ENCODE measurements at regions not wholly inside any gene's neighbourhood (a gene's known extent, or its start where the extent isn't known, plus 50 kb on each side); places are given as distances from the start of the nearest gene placed in this dataset.

GRCh38 chr14:38839694-38840365 is 263.2 kb downstream of the SEC23A start:
- DNase-seq, result peak; percentile 20

- no peak for DNase-seq
Observed at GRCh38 chr14:38838979-38839323, 264.1 kb downstream of the SEC23A start.

DNA sequence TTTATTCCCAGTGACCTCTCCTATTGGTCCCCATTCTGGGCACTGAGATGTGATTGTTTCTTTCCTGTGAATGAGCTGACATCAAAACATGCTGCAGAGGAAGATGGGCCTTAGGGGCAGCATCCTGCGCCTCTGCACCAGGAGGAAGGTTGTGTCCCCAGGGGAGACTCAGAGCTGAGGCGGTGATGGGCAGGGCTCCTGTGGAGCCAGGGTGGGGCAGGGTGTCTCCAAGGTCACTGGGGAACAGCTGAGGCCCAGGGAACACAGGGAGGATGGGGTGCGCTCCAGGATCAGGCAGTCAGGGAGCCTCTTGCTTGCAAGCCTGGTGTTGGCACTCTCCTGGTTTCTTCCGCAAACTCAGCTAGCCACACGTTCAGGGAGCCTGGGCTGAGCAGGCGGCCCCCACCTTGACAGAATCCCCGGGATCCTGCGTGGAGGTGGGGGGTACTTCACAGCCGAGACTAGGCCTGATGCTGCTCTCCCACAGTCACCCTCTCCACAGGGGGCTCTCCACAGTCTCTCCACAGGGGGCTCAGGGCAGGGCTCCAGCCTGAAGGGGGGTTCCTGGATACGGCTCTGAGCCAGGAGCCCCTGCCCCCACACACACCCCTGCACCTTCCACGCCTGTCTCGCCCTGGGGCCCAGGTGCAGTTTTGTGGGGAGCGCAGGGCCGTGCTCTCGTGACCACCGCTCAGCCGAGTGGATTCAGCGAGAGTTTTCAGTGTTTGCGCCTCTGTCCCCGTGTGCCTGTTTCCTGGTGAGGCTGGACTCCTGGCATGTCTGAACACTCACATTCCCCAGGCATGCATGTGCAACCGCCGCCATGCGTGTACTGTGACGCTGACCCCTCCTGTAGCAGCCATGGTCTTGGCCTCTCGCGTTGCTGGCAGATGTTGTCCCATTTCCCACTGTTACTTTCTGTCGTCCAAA is 264.7 kb downstream of the SEC23A start:
- no peak for DNase-seq

DNA sequence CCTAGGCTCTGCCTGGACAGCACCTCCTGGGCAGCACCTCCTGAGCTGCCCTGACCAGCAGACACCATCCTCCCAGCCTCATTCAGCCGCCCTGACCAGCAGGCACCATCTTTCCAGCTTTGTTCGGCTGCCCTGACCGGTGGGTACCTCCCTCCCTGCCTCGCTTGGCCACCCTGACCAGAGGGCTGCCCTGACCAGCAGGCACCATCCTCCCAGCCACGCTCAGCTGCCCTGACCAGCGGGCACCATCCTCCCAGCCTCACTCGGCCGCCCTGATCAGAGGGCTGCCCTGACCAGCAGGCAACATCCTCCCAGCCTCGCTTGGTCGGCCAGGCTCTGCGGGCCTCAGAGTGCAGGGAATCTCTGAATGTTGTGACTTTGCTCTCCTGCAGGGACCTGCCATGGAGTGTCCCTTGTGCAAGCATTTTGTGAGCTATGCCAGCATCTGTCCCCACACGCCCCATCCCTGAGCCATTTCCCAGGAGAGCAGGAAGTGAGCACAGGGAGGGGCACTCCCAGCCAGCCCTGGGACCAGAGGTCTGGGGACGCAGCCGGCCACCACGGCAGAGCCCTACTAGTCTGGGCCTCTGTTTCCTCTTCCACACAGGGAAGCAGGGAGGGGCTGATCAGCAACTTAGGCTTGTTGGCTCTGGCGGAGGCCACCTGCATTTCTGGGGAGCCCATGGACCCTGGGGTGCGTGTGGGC is 265.5 kb downstream of the SEC23A start:
- no peak for DNase-seq

GRCh38 chr14:38836539-38836938 is 266.5 kb downstream of the SEC23A start:
- no peak for DNase-seq

DNA sequence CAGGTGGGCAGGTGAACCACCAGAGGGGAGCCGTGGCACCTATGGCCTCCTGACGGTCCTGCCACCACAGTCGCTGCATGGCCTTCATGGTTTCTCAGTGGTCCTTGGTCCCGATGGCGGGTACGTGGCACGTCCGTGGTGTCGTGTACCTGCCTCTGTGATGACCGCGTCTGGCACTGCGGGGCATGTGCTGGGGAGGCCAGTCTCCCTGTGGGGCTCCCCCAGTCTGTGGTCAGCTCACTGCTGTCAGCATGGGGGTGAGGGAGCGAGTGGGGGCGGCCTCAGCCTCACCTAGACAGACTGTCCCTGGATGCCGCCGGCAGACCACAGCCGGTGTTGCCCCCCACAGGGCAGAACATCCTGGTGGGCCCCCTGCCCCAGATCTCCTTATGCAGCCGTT is 267.2 kb downstream of the SEC23A start:
- no peak for DNase-seq

DNA sequence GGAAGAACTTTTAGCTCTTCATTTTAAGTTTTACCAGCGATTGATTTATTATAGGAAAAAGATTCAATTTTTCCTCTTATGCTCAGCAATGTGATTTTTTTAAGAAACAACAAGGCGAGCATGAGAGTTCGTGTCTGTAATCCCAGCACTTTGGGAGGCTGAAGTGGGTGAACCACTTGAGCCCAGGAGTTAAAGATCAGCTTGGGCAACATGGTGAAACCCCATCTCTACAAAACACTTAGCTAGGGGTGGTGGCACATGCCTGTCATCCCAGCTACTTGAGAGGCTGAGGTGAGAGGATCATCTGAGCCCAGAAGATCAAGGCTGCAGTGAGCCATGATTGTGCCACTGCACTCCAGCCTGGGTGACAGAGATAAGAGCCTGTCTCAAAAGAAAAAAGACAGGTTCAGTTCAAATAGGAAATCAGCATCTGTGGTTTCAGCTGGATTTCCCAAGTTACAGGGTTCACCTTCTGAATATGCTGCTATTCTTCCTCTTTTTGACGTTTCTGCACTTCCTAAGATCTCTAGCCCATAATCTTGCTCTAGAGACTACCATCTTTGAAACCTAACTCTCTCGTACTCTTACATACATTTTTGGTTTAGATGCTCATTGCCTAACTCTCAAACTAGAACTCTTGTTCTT is 274.7 kb downstream of the SEC23A start:
- no peak for DNase-seq

- DNase-seq, result peak; percentile 44
Observed at GRCh38 chr14:38824706-38825105, 278.3 kb downstream of the SEC23A start.

GRCh38 chr14:38818555-38818954 is 284.5 kb downstream of the SEC23A start:
- no peak for DNase-seq

GRCh38 chr14:38808734-38809455 is 294.1 kb downstream of the SEC23A start:
- DNase-seq, result no peak

DNA sequence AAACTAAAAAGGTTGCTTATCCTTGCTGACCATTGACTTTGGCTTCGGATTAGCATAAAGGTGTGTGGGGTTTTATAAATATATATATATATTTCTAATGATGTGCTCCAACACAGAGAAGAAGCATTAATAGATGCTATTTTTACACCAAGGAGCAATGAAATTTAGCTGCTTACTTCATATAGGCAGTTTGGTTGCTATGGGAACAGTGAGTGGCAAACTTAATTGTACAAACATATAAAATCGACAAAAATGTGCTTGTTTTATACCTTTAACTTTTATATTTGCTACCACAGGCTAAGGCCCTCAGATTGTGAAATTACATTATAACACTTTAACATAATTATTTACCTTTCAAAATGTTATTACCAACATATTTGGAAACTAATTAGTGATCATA is 303.4 kb downstream of the SEC23A start:
- DNase-seq, result no peak

DNA sequence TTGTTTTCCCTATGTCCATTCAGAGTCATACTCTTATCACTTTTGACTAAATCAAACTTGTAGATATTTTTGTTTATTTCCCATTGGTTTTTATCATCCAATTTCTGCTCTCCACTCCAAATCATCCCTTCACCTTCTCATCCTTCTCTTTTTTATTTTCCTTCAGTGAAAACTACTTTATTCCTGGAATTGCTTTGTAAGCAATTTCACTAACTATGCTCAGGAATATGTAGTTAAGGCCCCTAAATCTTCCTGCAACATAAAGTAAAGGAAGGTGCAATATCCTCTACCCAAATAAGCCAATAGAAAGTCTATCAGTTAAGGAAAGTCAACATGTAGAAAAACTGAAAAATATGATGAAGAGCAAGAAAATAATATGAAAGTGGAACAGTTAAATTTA is 308.4 kb downstream of the SEC23A start:
- DNase-seq, result no peak

DNA sequence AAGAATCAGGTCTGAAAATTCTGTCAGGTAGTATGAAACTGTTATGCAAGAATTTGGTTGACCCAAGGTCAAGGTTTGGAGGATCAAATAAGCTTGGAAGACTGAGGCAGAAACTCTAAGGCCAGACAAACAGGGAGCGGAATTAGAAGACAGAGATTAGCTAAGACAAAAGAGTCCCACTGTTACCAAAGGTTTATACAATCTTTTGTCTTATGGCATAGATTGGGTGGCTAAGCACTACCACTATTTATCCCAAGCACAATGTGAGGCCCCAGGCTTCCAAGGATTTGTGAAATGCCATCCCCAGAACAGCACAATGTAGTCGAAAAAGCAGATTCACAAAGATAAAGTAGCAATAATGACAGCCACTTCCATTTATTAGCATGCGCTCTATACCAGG is 311.2 kb downstream of the SEC23A start:
- no peak for DNase-seq

DNA sequence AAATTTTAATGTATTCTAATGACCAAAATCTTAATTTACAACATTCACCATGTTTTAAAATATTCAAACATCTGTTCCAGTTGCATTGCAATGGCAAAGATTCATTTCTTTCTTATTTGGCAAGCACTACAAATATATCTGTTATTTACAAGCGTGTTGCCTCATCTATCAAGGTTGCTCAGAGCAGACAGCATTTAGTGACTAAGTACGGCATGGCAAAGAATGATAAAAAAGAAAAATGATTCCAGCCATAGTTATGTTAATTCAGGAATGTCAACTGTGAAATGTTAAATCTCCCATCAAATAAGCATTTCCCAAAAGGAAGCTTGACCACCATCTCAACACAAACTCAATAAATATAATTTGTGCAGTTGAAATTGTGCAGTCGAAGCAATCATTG is 312.1 kb downstream of the SEC23A start:
- DNase-seq, result no peak

DNA sequence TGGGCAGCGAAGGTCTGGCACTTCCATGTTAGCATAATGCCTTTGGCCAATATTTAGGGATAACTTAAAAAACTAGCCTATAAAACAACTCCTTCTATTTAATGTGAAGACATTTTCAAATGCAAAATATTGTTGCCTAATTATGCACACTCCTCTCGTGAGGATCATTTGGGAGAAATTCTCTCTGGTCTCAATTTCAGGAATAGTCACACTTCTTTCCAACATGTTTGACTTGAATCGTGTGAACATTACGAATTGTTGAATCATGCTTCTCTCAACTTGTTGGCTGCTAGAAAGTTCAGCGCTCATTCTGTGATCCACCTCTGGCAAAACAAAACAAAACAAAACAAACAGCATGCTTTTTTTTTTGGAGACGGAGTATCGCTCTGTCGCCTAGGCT is 313.2 kb downstream of the SEC23A start:
- no peak for DNase-seq

DNA sequence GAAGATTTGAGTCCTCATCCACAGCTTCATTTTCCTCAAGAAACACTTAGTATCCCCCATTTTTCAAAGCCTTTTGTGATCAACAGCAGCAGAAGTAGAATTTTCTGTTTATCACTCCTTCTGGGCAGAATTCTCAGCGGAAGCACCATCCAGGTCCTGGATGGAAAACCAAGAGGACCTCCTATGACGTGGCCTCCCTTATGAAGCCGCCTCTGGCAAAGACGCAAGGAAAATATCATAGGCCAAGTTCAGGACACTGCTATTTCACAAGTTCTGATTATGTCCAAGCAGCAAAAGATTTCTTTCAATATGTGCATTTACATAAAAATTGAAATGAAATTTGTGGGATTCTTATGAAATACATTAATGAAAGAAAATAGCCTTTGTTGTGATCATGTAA is 315.0 kb downstream of the SEC23A start:
- no peak for DNase-seq

DNA sequence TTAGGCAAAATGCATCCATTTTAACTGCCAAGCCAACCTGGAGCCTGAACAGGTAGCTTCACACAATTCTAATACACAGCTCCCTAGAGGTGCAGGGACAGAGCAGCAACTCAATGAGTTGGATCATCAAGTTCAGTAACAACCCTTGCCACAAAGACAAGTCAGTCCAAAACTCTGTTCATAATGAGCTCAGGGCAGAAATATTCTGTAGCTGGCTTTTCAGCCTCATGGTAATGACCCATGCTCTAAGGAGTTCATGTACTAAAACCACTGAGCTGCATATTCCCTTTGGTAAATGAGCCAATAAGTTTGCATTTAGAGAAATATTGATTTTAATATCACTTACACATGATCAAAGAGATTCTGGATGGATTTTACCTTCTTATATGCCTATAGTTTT is 316.1 kb downstream of the SEC23A start:
- DNase-seq, result no peak

DNA sequence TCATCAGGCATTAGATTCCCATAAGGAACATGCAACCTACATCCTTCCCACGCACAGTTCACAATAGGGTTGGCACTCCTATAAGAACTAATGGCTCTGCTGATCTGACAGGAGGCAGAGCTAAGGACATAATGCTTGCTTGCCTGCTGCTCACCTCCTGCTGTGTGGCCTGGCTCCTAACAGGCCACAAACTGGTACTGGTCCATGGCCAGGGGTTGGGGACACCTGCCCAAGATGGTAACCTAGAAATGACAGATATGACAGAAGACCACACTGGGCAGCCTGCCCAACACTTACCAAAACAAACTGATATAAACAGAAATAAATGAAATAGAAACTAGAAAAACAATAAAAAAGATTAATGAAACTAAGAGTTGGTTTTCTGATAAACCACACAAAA is 325.6 kb downstream of the SEC23A start:
- no peak for DNase-seq

DNA sequence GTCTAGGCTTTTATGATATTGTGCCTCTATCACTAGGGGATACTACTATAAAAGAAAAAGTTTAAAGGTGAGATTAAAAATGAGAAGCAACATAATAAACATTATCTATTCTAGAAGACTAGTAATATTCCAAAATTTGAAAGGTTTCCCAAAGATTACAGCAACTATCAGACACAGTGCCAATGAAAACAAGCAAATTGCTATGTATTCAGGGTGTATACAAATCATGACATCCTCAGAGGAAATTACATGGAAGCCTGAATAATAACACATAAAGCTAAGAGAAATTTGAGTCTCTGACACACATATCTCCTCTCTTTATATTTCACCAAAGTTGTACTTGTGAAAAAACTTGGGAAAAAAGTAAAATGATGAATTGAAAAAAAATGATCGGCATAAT is 327.0 kb downstream of the SEC23A start:
- no peak for DNase-seq

GRCh38 chr14:38774162-38774561 is 328.9 kb downstream of the SEC23A start:
- no peak for DNase-seq

- DNase-seq, result no peak
Observed at GRCh38 chr14:38770251-38770650, 332.8 kb downstream of the SEC23A start.

GRCh38 chr14:38762845-38763244 is 340.2 kb downstream of the SEC23A start:
- DNase-seq, result no peak

- DNase-seq, result peak; percentile 36
Observed at GRCh38 chr14:38762426-38762825, 340.6 kb downstream of the SEC23A start.
